ENCODE measurements at regions not wholly inside any gene's neighbourhood (a gene's known extent, or its start where the extent isn't known, plus 50 kb on each side); places are given as distances from the start of the nearest gene placed in this dataset.
"Not testable (repeated sequence)": the region's sequence is repeated elsewhere in the genome, so short reads cannot be mapped to it uniquely, and the experiment has no call there.

DNA sequence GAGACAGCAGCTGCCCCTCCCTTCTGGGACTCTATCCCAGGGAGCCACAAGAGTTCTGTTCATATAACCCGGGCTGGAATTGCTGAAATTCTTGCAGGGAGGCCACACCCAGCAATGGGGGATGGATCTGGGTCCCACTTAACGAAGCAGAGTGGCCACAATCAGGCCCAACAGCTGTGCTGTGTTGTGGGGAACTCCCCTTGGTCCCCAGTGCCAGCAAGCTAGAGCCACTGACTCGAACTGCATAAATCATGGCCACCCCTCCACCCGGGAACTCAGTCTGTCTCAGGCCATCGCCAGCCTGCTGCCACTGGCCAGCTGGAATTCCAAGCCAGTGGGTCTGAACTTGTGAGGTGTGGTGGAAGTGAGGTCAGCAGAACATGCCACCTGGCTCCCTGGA, 111.1 kb downstream of the KLF8 start:
- DNase-seq (ENCODE audit: low read depth): no peak

DNA sequence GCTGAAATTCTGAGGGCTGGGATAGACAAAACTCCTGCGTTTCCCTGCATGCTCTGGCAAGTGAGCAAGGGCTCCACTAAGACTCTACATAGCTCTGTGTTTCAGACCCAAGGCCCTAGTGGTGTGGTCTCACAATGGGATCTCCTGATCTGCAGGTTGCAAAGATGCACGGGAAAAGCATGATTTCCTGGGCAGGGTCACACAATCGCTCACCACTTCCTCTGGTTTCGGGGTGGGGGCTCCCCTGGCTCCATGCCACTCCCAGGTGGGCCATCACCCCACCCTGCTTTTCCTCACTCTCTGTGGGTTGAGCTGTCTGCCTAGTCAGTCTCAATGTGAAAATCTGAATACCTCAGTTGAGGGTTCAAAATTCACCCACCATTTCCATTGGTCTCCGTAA, 111.5 kb downstream of the KLF8 start:
- H3K4me3 ChIP-seq (ENCODE audit: low read depth, low read length): no peak overlapping the region
- TF ChIP-seq CTCF (conservative IDR thresholded peaks at IDR 0.05; ENCODE audit: low read depth, low read length): no peak
- no peak for DNase-seq (ENCODE audit: low read depth)

More for the DNA sequence above, 111.1 kb downstream of the KLF8 start:
- TF ChIP-seq CTCF (conservative IDR thresholded peaks at IDR 0.05; ENCODE audit: low read depth, low read length): no peak
- no peak overlapping the region for H3K4me3 ChIP-seq (ENCODE audit: low read depth, low read length)

DNA sequence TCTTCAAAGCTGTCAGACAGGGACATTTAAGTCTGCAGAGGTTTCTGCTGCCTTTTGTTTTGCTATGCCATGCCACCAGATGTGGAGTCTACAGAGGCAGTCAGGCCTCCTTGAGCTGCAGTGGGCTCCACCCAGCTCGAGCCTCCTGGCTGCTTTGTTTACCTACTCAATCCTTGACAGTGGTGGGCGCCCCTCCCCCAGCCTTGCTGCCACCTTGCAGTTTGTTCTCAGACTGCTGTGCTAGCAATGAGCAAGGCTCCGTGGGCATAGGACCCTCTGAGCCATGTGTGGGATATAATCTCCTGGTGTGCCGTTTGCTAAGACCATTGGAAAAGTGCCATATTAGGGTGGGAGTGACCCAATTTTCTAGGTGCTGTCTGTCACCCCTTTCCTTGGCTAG, 126.0 kb downstream of the KLF8 start:
- H3K4me3 ChIP-seq (ENCODE audit: low read depth, low read length): not testable (repeated sequence)

GRCh38 chrX:56365171-56365570, 133.0 kb downstream of the KLF8 start:
- H3K4me3 ChIP-seq (ENCODE audit: low read depth, low read length); DNase-seq (ENCODE audit: low read depth): not testable (repeated sequence)

More for the DNA sequence above, 126.0 kb downstream of the KLF8 start:
- not testable (repeated sequence) for DNase-seq (ENCODE audit: low read depth)

DNA sequence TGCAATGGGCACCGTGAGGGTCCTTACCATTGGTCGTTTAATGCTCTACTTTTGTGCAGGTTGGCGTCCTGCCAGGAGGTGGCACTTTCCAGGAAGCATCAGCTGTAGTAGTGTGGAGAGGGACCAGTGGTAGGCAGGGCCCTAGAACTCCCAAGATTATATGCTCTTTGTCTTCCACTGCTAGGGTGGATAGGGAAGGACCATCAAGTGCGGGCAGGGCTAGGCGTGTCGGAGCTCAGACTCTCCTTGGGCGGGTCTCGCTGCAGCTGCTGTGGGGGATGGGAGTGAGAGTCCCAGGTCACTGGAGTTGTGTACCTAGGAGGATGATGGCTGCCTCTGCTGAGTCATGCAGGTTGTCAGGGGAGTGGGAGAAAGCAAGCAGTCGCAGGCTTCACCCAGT, 134.7 kb downstream of the KLF8 start:
- no peak overlapping the region for H3K4me3 ChIP-seq (ENCODE audit: low read depth, low read length)
- no peak for TF ChIP-seq CTCF (conservative IDR thresholded peaks at IDR 0.05; ENCODE audit: low read depth, low read length)
- no peak for DNase-seq (ENCODE audit: low read depth)

DNA sequence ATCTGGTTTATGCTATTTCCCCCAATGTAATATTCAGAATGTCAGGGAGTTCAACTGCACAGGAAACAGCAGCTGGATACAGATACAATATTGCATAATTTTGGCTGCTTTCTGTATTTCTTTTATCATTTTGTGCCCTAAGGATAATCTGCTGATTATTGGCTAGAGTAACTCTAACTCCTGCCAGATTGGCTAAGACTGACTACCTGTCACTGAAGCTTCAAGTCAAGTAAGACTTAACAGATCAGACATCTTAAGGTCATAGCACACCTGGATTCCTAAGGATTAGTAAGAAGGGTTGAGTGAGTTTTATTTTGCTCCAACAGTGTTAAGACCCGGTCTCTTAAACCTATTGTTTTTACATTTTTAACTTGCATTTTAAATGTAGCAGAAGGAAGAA, 136.8 kb downstream of the KLF8 start:
- TF ChIP-seq CTCF (conservative IDR thresholded peaks at IDR 0.05; ENCODE audit: low read depth, low read length): no peak
- no peak for DNase-seq (ENCODE audit: low read depth)
- H3K4me3 ChIP-seq (ENCODE audit: low read depth, low read length): no peak overlapping the region

GRCh38 chrX:56379984-56380780, 148.0 kb downstream of the KLF8 start:
- not testable (repeated sequence) for H3K4me3 ChIP-seq (ENCODE audit: low read depth, low read length); DNase-seq (ENCODE audit: low read depth)

DNA sequence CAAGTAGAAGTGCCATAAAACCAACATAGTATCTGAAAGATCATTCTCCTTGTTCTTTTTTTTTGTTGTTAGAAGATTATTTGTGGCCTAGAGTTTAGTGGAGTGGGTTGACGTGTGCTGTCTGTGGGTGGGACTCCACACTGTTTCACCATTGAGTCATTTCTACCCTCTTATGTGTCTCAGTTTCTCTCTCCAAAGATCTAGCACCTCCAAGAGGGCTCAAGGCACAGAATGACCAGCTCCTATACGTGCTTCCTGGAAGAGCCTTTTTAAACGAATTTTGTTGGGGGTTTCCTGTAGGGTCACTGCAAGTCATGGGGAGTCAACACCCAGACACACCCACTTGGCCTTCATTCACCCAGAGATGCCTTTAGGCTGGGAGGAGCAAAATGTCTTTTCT, 150.1 kb downstream of the KLF8 start:
- DNase-seq (ENCODE audit: low read depth): no peak
- H3K4me3 ChIP-seq (ENCODE audit: low read depth, low read length): no peak overlapping the region
- TF ChIP-seq CTCF (conservative IDR thresholded peaks at IDR 0.05; ENCODE audit: low read depth, low read length): no peak
